GM12878 (cell line): ENCODE measurements at regions not wholly inside any gene's neighbourhood (a gene's known extent, or its start where the extent isn't known, plus 50 kb on each side); places are given as distances from the start of the nearest gene placed in this dataset.
A peak's percentile ranks its signal among the peaks of the same experiment; 100 is the strongest.

Source experiments
- ATF7 ChIP-seq: fragments of 450-650 bp; IDR thresholded peaks from 2 replicates; pipeline ENCODE4 v1.6.1; 2016; ENCODE audit warnings: low read depth, mild to moderate bottlenecking
- CBFB ChIP-seq: IDR thresholded peaks from 2 replicates; pipeline ENCODE4 v1.6.1; 2016; ENCODE audit warnings: antibody characterized with exemption, low read depth
- CHD2 ChIP-seq: IDR thresholded peaks from 2 replicates; pipeline ENCODE4 v1.6.1; 2011; ENCODE audit warnings: low read depth, low read length, improper control_type of control experiment, borderline replicate concordance
- CREM ChIP-seq: IDR thresholded peaks from 2 replicates; pipeline ENCODE4 v1.6.1; 2014; ENCODE audit warnings: antibody characterized with exemption, low read depth
- CUX1 ChIP-seq: IDR thresholded peaks from 2 replicates; pipeline ENCODE4 v1.6.1; 2012; ENCODE audit warnings: improper control_type of control experiment, low read depth, low read length; ENCODE audit not compliant: insufficient replicate concordance
- EP300 ChIP-seq, 2 experiments: fragments of 150-350 bp in 1 of 2; IDR thresholded peaks; 2 replicates each; pipeline ENCODE4 v1.6.1; 2011 to 2012; ENCODE audit warnings: low read depth in 2 of 2, low read length in 2 of 2, borderline replicate concordance in 1 of 2, improper control_type of control experiment in 1 of 2, inconsistent platforms in 1 of 2; ENCODE audit not compliant: control insufficient read depth in 1 of 2
- ETV6 ChIP-seq, 2 experiments: fragments of 450-650 bp in 1 of 2; IDR thresholded peaks in 1 of 2; conservative IDR thresholded peaks in 1 of 2; 2 replicates each; pipeline ENCODE4 v1.6.1; 2014; ENCODE audit warnings: antibody characterized with exemption in 1 of 2, borderline replicate concordance in 1 of 2, low read depth in 1 of 2, mild to moderate bottlenecking in 1 of 2, moderate library complexity in 1 of 2
- IRF4 ChIP-seq: IDR thresholded peaks from 2 replicates; pipeline ENCODE4 v1.6.1; 2011; ENCODE audit warnings: low read depth, low read length
- MTA3 ChIP-seq: IDR thresholded peaks from 2 replicates; pipeline ENCODE4 v1.6.1; 2012; ENCODE audit warnings: low read length, inconsistent platforms, borderline replicate concordance
- MYC ChIP-seq: IDR thresholded peaks from 2 replicates; pipeline ENCODE4 v1.6.1; 2011; ENCODE audit warnings: mild to moderate bottlenecking, low read length, moderate library complexity, inconsistent platforms; ENCODE audit not compliant: insufficient read depth, insufficient replicate concordance, insufficient read length, severe bottlenecking
- NFXL1 ChIP-seq: fragments of 450-650 bp; IDR thresholded peaks from 2 replicates; pipeline ENCODE4 v1.6.1; 2017; ENCODE audit warnings: antibody characterized with exemption, mild to moderate bottlenecking, borderline replicate concordance
- PAX5 ChIP-seq: IDR thresholded peaks from 2 replicates; pipeline ENCODE4 v1.6.1; 2011; ENCODE audit warnings: low read depth, low read length, borderline replicate concordance
- PKNOX1 ChIP-seq: fragments of 450-650 bp; IDR thresholded peaks from 2 replicates; pipeline ENCODE4 v1.6.1; 2016; ENCODE audit warnings: mild to moderate bottlenecking
- POLR2A ChIP-seq: IDR thresholded peaks from 2 replicates; pipeline ENCODE4 v1.6.1; 2011; ENCODE audit warnings: low read depth, mild to moderate bottlenecking, low read length
- RAD51 ChIP-seq: fragments of 450-650 bp; IDR thresholded peaks from 2 replicates; pipeline ENCODE4 v1.6.1; 2016; ENCODE audit warnings: moderate library complexity, mild to moderate bottlenecking, inconsistent platforms
- RELA ChIP-seq: fragments of 450-650 bp; IDR thresholded peaks from 2 replicates; pipeline ENCODE4 v1.8.0; 2014; ENCODE audit warnings: borderline replicate concordance; ENCODE audit not compliant: partially characterized antibody
- RUNX3 ChIP-seq: IDR thresholded peaks from 2 replicates; pipeline ENCODE4 v1.6.1; 2012; ENCODE audit warnings: low read length, inconsistent platforms
- SIN3A ChIP-seq: IDR thresholded peaks from 2 replicates; pipeline ENCODE4 v1.6.1; 2012; ENCODE audit warnings: low read depth, low read length, improper control_type of control experiment
- SMAD5 ChIP-seq: IDR thresholded peaks from 2 replicates; pipeline ENCODE4 v1.6.1; 2016; ENCODE audit warnings: antibody characterized with exemption, low read depth
- STAT1 ChIP-seq: fragments of 450-650 bp; conservative IDR thresholded peaks from 2 replicates; pipeline ENCODE4 v1.6.1; 2014; ENCODE audit warnings: antibody characterized with exemption, mild to moderate bottlenecking
- USF2 ChIP-seq: IDR thresholded peaks from 2 replicates; pipeline ENCODE4 v1.6.1; 2011; ENCODE audit warnings: low read depth, low read length, improper control_type of control experiment, borderline replicate concordance
- ZNF207 ChIP-seq: fragments of 450-650 bp; IDR thresholded peaks from 2 replicates; pipeline ENCODE4 v1.6.1; 2014; ENCODE audit warnings: antibody characterized with exemption, mild to moderate bottlenecking, borderline replicate concordance
- ZNF217 ChIP-seq: fragments of 450-650 bp; IDR thresholded peaks from 2 replicates; pipeline ENCODE4 v1.6.1; 2017; ENCODE audit warnings: antibody characterized with exemption, mild to moderate bottlenecking
- ZNF622 ChIP-seq: fragments of 450-650 bp; IDR thresholded peaks from 2 replicates; pipeline ENCODE4 v1.6.1; 2017; ENCODE audit warnings: mild to moderate bottlenecking, inconsistent platforms

- TF ChIP-seq CUX1 (peak; percentile 38), CBFB (peak; percentile 50; the same call in 1 of the 2 replicates), RUNX3 (no peak), USF2 (no peak), ZNF207 (no peak), RAD51 (no peak), SIN3A (no peak), PKNOX1 (no peak), ZNF217 (no peak), ATF7 (no peak), MTA3 (no peak), NFXL1 (no peak), EP300 (IDR thresholded peaks at IDR 0.05; ENCODE audit: borderline replicate concordance in 1 of 2, control insufficient read depth in 1 of 2, low read depth in 2 of 2, low read length in 2 of 2) (peak in 1 of 2 experiments; percentile 87; a peak in 2 of 4 replicates), IRF4 (peak; percentile 54; the same call in 1 of the 2 replicates), SMAD5 (no peak), MYC (no peak), PAX5 (peak; percentile 51; the same call in 1 of the 2 replicates), CHD2 (no peak), CREM (no peak), ZNF622 (no peak), STAT1 (no peak), RELA (peak; percentile 32), POLR2A (0 out of 2 replicates have a peak, but pooled peaks have one; percentile 24), ETV6 (conservative IDR thresholded peaks at IDR 0.05 in 1 of 2, IDR thresholded peaks at IDR 0.05 in 1 of 2; ENCODE audit: borderline replicate concordance in 1 of 2, low read depth in 1 of 2) (peak in 1 of 2 experiments; percentile 38; a peak in 1 of 4 replicates)
These were observed 417.3 kb upstream of the CADM1 start (continued) for GRCh38 chr11:115921540-115921939.
